ENCODE measurements at regions not wholly inside any gene's neighbourhood (a gene's known extent, or its start where the extent isn't known, plus 50 kb on each side); places are given as distances from the start of the nearest gene placed in this dataset.
A peak's percentile ranks its signal among the peaks of the same experiment; 100 is the strongest.
"Not testable (repeated sequence)": the region's sequence is repeated elsewhere in the genome, so short reads cannot be mapped to it uniquely, and the experiment has no call there.

DNA sequence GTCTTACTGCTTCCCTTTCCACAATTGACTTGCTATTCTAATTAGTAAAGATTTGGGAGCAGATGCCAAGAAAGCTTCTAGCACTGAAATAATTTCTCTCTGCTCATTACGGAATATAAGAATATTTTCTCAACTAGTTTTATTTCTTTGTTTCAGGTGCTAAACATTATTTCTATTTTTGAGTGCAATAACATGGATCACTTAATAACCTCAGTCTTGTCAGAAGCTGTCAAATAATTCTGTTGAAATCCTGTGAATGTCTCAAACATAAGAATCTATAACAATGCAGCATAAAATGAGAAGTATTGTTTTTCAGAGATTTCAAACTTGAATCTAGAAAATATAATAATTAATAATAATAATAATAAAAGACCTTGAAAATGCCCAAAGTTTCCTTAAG is 1221.0 kb downstream of the DSC3 start:
- DNase-seq: no peak

DNA sequence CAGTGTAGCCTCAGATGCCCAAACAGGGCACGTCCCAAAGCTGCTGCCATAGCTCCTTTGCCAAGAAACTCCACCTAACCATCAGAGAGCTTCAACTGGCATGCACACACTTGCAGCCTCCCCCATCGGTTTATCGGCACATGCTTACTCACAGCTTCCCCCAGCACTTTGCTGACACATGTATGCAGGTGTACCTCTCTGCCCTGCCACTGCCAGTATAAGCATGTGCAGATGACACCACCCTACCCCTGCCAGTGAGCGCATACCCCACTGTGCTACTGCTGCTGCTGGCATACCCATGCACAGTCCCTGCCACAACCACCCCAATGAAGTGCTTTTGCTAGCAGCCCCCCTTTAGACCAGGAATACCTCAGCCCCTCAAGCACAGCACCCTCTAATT is 1231.0 kb downstream of the DSC3 start:
- no peak for DNase-seq

DNA sequence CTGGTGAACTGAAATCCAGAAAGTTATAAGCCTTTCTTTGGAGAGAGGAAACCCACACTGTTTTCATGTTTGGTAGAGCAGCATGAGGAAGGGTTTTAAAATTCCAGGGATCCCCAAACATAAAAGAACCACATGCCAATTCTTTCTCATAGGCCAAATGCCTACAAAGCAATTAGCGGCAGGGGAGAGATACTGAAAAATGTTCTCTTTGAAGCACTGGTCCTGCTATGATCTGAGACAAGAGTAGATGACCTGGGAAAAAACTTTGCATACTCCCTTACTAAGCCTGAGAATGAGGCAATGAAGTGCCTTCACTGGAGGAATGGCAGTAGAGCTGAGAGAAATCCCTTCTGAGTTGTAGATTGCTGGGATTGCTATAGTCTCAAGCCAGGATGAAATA is 1261.7 kb downstream of the DSC3 start:
- no peak for DNase-seq

DNA sequence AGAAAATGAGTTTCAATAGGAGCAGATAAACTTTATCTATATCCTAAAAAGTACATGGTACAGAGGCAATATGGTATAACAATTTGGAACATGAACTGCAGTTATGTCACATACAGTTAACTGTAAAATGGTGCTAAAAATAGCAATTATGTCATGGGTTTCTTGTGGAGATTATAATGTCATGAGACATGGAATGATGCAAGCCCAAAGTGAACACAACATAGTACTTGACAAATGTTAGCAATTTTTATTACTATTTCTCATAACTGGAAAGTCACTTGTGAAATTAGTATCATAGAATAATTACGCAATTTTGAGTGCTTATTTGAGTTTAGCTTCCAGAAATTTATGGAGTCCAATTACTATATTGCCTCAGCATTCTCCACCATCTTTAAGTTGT is 1263.4 kb downstream of the DSC3 start:
- DNase-seq: no peak

DNA sequence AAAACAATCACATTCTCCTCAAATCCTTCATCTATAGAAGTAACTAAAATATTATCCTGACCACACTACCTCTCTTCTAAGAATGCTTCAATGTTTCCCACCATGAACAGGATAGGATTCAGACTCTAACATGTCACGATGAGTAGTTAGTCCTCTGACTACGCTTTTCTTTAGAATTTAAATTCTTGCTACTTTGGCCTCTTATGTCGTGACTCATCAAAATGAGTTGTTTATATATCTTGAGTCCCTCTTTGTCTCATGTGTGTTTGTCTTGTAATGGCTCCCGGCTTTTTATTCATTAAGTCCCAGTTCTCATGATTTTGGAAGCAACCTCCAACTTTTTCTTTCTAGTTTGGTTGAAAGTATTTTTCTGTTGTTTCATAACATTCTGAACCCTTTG is 1289.2 kb downstream of the DSC3 start:
- no peak for DNase-seq

DNA sequence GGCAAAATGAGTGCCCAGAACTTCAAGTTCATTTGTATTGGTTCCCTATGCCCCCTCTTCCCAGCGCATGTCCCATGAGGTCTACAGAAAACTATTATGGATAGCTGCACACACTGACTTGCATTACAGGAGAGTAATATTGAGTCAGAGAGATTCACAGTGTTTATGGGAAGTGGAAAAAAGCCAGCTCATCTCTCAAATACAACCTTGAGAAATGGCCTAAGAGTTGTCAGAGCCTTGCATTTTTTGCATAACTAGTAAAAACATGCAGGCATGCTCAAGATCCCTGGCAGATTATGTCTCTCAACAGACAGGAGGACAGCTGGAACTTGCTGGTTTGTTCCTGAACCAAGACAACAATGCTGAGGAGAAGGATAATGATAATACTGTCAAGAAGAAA is 1292.8 kb downstream of the DSC3 start:
- no peak for DNase-seq

DNA sequence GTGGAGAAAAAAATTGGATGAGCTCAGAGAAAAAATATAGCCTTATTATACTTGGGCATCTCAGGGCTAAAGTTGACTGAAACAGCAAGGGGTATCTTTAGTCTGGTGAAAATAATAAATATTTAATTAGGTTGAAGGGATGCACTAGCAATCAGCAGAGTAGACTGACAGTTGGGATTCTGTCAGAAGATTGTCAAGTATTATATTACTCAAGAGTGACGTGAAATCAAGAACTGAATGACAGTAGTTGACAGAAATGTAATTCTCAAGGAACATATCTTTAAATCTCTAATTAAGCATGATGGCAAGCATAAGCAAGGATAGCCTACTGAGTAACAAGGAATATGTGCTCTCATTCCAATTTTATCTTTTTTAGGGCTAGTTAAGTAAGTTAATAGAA is 1301.1 kb downstream of the DSC3 start:
- DNase-seq: no peak

DNA sequence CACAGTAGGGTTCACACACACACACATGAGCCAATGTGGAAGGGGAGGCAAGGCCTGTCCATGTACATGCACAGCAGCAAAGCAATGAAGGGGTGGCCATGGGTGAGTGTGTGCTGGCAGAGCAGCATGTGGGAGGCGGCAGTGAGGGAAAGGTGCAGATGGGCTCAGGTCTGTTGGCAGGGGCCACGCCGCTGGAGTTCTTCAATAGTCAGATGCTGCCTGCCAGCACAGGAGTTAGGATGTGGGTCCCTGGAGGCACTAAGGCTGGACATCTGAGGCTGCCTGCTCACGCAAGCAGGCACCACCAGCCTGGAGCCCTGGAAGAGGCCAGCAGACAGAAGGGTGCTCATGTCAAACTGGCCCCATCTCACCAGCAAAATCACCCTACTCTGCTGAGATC is 1304.9 kb downstream of the DSC3 start:
- DNase-seq: no peak

DNA sequence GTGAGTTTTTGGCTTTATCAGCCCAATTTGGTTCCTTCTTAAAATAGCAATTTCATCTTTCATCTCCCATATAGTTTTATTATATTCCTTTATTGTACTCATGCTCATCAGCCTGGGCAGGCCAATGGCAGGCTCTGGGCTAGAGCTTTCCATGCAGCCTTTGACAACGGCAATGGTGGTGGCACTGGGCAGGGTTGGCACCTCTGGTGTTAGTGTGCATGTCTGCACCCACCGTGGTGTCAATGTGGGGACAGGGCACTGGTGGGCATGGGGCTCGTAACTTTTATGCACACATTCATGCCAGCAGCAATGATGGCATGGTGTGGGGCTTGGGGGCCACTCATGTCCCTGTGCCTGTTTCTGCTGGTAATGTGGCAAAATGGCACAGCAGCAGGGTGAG is 1305.4 kb downstream of the DSC3 start:
- no peak for DNase-seq

DNA sequence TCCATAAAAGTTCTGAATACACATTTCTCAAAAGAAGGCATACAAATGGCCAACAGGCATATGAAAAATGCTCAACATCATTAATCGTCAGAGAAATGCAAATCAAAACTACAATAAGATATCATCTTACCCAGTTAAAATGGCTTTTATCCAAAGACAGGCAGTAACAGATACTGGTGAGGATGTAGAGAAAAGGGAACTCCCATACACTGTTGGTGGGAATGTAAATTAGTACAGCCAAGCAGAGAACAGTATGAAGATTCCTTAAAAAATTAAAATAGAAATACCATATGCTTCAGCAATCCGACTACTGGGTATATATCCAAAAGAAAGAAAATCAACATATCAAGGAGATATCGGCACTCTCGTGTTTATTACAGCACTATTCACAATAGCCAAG is 1312.5 kb downstream of the DSC3 start:
- no peak for DNase-seq

DNA sequence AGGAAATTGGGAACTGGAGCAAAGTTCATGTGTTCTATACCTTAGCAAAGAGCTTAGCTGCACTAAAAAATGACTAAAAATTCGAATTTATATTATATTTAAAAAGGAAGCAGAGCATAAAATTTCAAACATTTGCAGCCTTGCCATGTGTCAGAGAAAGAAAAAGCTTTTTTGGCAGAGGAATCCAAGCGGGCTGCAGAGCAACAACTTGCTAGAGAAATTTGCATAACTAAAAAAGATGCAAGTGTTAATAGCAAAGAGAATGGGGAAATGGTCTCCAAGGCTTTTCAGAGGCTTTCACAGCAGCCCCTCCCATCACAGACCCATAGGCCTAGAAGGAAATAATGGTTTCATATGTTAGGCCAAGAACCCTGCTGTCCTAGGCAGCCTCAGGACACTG is 1315.9 kb downstream of the DSC3 start:
- no peak for DNase-seq

DNA sequence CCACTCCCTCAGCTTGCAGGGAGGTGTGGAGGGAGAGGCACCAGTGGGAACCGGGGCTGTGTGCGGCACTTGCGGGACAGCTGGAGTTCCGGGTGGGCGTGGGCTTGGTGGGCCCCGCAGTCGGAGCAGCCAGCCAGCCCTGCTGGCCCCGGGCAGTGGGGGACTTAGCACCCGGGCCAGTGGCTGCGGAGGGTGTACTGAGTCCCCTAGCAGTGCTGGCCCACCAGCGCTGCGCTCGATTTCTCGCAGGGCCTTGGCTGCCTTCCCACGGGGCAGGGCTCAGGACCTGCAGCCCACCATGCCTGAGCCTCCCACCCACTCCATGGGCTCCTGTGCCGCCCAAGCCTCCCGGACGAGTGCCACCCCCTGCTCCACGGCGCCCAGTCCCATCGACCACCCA is 1319.1 kb downstream of the DSC3 start:
- DNase-seq: not testable (repeated sequence)

DNA sequence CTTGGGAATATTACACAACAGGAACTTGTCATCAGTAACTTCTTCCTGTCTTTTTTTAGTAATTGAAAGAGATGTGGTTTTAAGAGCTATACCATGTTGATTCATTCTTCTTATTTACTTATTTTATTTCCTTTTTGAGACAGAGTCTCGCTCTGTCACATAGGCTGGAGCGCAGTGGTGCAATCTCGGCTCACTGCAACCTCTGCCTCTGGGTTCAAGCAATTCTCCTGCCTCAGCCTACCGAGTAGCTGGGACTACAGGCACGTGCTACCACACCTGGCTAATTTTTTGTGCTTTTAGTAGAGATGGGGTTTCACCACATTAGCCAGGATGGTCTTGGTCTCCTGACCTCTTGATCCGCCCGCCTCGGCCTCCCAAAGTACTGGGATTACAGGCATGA is 1326.6 kb downstream of the DSC3 start:
- not testable (repeated sequence) for DNase-seq

DNA sequence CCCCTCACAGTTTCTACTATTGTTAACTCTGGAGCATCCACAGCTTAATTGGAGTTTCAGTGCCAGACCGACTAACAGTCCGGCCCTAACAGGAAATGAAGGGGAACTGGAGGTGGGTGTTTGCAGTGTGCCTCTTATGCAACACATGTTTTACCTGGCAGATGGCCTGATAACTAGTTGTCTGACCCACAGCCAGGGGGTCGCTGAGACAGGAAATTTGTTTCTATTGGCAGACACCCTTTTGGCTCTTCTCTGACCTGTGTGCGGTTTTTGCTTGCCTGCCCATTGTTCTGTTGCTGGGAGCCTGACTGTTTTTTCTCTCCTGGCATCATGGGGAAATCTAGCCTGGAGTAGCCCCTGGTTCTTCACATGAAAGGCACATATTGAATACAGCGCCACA is 1329.8 kb downstream of the DSC3 start:
- DNase-seq: peak; percentile 17

DNA sequence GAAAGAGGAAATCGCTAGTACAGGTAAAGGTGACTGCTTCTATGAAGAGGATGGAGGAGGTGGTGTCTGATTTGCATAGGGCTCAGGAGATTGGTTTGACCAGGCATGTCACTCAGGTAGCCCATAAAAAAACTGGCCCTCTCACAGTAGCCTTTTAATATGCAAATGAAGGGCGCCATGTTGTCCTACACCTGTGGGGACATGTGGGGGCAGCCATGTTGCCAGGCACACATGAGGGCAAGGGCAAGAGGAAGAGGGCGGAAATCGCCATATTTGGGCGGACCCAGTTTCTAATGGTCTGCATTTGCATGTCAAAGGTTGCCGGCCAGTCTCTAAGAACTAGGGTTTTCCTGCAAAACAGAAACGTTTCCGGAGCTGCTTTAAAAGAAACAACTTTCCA is 1330.6 kb downstream of the DSC3 start:
- no peak for DNase-seq

DNA sequence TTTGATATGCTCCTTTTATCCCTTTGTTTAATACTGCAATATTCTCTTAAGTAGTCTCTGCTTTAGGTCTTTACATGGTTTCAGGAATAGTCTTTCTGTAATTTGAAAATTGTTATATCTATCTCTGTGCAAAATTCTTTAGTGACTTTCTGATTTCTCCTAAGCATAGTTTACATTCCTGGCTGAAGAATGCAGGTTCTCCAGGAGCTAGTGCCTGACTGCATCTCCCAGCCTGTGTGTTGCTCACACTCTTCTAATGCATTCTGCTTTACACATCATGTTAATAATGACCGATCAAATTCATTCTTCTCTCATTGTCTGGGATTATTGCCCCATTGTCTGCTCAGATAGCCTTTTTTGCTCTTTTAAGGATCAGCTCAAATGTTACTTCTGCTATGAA is 1349.2 kb downstream of the DSC3 start:
- DNase-seq: no peak

DNA sequence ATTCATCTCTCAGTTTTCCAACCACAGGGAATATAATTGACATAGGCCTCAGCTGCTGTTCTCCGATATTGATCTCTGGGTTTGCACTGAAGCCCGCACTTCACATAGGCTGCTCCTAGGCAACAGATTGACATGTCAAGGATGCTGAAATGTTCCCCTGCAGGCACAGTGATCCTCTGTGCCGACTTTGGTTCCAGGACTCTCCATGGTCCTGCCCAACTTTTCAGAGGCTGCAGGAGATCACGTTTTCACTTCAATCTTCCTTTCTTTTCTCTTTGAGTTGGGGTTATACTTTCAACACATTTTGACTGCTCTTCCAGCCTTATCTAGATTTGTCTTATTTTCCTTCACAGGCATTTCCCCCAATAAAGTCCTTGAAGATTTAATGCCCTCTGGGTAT is 1361.0 kb downstream of the DSC3 start:
- DNase-seq: no peak

DNA sequence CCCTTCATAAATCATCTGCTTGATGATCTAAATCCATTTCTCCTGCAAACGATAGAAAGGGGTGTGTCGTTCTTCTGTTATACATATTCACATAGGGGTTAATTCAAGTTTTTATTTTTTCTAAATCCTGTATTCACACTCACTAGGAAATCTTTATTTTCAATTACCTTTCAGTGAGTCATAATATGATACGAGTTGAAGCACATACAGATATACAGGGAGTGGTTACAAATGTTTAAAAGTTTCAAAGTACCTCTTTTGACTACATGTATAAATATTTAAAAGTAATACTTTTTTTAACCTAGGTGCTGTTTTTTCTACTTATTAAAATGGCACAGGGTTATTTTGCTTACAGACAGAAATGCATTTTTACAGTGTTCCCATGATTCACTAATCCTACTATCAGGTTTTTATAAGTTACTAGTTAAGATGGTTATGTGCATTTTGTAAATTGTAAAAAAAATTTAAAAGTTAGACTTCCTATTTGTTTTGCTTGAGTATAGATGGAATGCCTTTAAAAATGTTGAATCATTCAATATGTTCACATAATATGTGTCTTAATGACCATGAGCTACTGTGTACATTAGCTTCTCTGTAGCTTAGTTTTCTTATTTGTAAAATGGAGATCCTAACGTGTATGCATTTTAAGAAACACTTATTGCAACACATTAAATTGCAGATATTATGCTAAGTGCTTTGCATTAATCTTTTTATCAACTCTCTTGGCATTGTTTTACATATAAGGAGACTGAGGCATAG is 1378.1 kb downstream of the DSC3 start:
- DNase-seq: no peak

DNA sequence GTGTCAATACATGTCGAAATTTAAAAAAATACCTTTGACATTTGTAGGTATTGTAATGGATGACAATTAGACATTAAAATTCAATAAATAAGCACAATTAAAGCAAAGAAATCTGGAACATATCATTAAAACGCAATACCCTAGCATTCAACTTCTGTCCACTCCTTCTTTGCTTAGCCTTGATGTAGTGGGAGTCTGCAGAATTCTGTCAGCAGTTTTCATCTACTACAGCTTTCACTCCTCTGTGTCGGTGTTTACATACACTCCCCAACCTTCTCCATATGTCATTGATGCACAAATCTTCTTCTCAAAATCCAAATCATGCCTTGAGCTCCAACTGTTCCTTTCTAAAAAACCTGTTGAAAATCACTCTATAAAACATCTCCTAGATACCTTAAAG is 1380.6 kb downstream of the DSC3 start:
- no peak for DNase-seq

DNA sequence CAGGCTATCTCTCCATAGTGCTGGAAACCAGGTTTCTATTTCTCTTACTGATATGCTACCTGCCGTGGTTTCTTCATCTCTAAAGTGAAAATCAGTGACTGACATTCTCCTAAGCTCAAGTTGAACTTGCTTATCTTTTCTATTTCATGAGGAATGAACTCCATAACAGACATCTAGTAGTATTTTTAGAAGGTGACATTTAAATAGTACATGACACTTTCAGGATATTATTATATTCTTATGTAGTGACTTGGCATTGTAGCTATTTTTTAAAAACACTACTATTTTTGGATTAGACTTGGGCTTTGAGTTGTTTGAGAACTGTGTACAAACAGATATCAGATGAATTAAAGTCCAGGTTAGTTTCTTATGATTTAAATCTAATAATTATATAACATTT is 1381.8 kb downstream of the DSC3 start:
- DNase-seq: no peak

DNA sequence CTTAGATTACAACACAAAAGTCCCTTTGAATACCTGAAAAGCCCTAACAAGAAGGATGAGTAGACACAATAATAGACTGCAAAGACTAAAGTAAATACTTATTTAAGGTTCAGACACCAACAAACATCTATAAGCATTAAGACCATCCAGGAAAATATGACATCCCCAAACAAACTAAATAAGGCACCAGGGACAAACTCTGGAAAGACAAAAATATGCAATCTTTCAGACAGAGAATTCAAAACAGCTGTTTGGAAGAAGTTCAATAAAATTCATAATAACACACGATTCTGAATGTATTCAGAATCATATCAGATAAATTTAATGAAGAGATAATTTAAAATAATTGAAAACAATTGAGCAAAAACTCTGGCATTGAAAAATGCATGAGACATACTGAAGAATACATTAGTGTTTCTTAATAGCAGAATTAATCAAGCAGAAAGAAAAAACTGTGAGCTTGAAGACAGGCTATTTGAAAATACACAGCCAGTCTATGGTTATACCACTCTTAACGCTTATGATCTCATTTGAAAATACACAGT is 1388.8 kb downstream of the DSC3 start:
- DNase-seq: no peak

DNA sequence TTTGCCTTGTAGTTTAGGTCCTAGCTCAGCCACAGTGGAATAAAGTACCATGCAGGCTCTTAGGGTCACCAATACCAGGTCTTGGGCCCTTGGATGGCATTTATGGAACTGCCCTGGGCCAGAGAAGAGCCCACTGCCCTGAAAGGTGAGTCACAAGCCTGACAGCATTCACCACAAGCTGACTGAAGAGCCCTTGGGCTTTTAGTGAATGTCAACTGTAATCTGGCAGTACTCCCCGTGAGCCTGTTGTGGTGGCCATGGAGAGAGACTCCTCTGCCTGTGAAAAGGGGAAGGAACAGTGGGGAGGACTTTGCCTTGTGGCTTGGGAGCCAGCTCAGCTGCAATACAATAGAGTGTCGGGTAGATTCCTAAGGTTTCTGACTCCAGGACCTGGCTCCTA is 1389.7 kb downstream of the DSC3 start:
- DNase-seq: no peak

DNA sequence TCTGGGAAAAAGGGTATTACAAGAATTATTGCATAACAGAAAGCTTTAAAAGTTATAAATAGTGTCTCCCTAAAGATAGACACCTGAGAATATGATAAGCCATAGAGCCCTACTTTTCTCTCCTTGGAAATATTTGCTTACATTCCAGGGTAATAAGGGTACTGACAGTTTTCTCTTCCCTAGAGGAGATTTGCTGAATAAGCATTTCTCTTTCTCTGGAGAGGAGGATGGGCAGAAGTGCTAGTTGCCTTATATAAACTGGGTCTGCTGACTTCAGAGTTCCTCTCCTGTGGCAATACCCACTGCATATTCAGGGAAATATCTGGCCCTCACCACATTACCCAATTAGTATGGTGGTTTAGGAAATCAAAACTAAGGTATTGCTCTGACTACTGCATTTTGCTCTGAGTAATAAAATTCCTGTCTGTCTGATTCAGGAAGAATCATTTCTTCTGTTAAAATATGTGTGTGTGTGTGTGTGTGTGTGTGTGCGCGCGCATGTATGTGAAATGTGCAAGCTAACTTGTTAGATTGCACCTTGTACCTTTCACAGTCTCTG is 1391.3 kb downstream of the DSC3 start:
- DNase-seq: no peak

DNA sequence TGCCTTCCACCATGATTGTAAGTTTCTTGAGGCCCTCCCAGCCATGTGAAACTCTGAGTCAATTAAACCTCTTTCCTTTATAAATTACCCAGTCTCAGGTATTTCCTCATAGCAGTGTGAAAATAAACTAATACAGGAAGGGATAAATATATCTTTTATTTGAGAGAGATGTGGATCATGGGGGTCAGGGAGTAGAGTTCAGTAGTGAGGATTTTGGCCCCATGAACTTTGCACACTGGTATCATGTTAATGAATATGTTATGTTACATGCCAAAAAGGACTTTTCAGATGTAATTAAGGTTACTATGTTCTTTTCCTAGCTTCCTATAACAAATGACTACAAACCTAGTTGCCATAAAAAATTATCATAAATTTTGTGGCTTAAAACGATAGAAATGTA is 1393.7 kb downstream of the DSC3 start:
- DNase-seq: no peak

DNA sequence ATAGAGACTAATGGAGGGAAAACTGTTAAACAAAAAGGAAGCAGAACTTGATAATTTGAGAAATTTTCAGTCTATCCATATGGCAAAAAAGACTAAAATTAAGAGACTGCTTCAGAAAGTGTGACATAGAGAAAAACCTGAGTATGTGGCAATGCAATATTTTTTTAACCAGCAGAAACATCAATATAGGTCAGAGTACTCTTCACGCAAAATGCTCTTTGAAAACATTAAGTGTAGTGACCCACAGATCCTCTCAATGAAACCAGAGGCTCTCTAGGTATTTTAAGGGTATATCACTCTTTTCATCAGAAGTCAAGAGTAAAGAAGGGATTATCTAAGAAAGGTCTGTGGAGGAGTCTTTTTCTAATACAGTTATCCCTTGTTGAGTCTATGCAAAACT is 1394.8 kb downstream of the DSC3 start:
- no peak for DNase-seq
